Sigmoid colon (tissue), 6 donors: ENCODE measurements at regions not wholly inside any gene's neighbourhood (a gene's known extent, or its start where the extent isn't known, plus 50 kb on each side); places are given as distances from the start of the nearest gene placed in this dataset.

Source experiments
- DNase-seq: peaks from one replicate; pipeline ENCODE4 v3.0.0-alpha.2; 2019
- H3K27ac ChIP-seq, 4 donors: fragments of 200-600 bp; sonication (generic); one replicate each; pipeline ENCODE4 v1.5.1; 2016 to 2019; ENCODE audit warnings: mild to moderate bottlenecking in 1 of 4
- H3K27me3 ChIP-seq, 3 donors: fragments of 200-600 bp; sonication (generic); one replicate each; pipeline ENCODE4 v1.5.1; 2019; ENCODE audit warnings: mild to moderate bottlenecking in 1 of 3
- H3K36me3 ChIP-seq, 4 donors: fragments of 200-600 bp; sonication (generic); one replicate each; pipeline ENCODE4 v1.5.1; 2016 to 2019
- H3K4me1 ChIP-seq, 4 donors: fragments of 200-600 bp; sonication (generic); one replicate each; pipeline ENCODE4 v1.5.1; 2017 to 2019
- H3K4me3 ChIP-seq, 4 donors: fragments of 200-600 bp; sonication (generic); one replicate each; pipeline ENCODE4 v1.5.1; 2017 to 2019; ENCODE audit warnings: mild to moderate bottlenecking in 2 of 4, moderate library complexity in 1 of 4
- H3K9me3 ChIP-seq, 4 donors: fragments of 200-600 bp in 3 of 4; sonication (generic) in 3 of 4; one replicate each; pipeline versions ENCODE4 v1.5.1 to v1.6.1; 2013 to 2019
- CTCF ChIP-seq, 4 experiments: fragments of 450-650 bp in 3 of 4; fragments of 200-600 bp in 1 of 4; IDR thresholded peaks; one replicate each; pipeline ENCODE4 v1.5.1; 2016 to 2019; ENCODE audit warnings: antibody characterized with exemption in 4 of 4, mild to moderate bottlenecking in 3 of 4, moderate library complexity in 2 of 4
- EP300 ChIP-seq, 4 donors: sonication (generic); formaldehyde crosslinking; IDR thresholded peaks; one replicate each; pipeline ENCODE4 v1.6.1; 2017; ENCODE audit warnings: antibody characterized with exemption in 4 of 4
- POLR2A ChIP-seq, 2 donors: fragments of 450-650 bp; IDR thresholded peaks; one replicate each; pipeline ENCODE4 v1.6.1; 2016; ENCODE audit warnings: antibody characterized with exemption in 2 of 2, mild to moderate bottlenecking in 2 of 2, moderate library complexity in 2 of 2
- POLR2AphosphoS5 ChIP-seq, 4 donors: sonication (generic); formaldehyde crosslinking; IDR thresholded peaks; one replicate each; pipeline ENCODE4 v1.6.1; 2017; ENCODE audit warnings: antibody characterized with exemption in 4 of 4
- WGBS, 2 donors: extraction: QIAGEN DNeasy Blood & Tissue Kit; methylation state at CpG; one replicate each; pipeline ENCODE4 v1.1.7; 2013; 5-methylcytosine and 5-hydroxymethylcytosine counted together
- intact Hi-C: fragments of 100-400 bp; cut with DNase I; formaldehyde crosslinking; loops from one replicate; pipeline ENCODE4 v1.15.1; 2023
- donor health status: healthy with polysubstance abuse.
- donor health status: healthy.

- no peak overlapping the region for H3K27ac ChIP-seq
- intact Hi-C loops = no loop called here
- no peak for DNase-seq
- no peak for TF ChIP-seq CTCF (IDR thresholded peaks at IDR 0.05)
- TF ChIP-seq EP300 (IDR thresholded peaks at IDR 0.05) = no peak
- TF ChIP-seq POLR2A (IDR thresholded peaks at IDR 0.05) = no peak
- TF ChIP-seq POLR2AphosphoS5 (IDR thresholded peaks at IDR 0.05) = no peak
- no peaks in the 10 kb centered on the region for H3K4me1 ChIP-seq
- WGBS, 2 donors = 92 to 96% methylated on average over 2 of the region's 2 CpGs
- no peaks in the 10 kb centered on the region for H3K27me3 ChIP-seq
- no peaks in the 10 kb centered on the region for H3K9me3 ChIP-seq
- H3K36me3 ChIP-seq = no peaks in the 10 kb centered on the region
- H3K4me3 ChIP-seq = no peak overlapping the region
Measured at GRCh38 chr3:124209426-124209825, 217.5 kb upstream of the ROPN1 start.

GRCh38 chr3:124210899-124211298 lies 219.0 kb upstream of the ROPN1 start:
- no peak overlapping the region for H3K4me3 ChIP-seq
- no peaks in the 10 kb centered on the region for H3K4me1 ChIP-seq
- no peaks in the 10 kb centered on the region for H3K9me3 ChIP-seq
- TF ChIP-seq POLR2AphosphoS5 (IDR thresholded peaks at IDR 0.05) (no peak), POLR2A (IDR thresholded peaks at IDR 0.05) (no peak), CTCF (IDR thresholded peaks at IDR 0.05) (no peak), EP300 (IDR thresholded peaks at IDR 0.05) (no peak)
- intact Hi-C loops = no loop called here
- no peak for DNase-seq
- H3K36me3 ChIP-seq = no peaks in the 10 kb centered on the region
- H3K27me3 ChIP-seq = no peaks in the 10 kb centered on the region
- H3K27ac ChIP-seq = no peak overlapping the region

- intact Hi-C loops = no loop called here
- H3K9me3 ChIP-seq = no peaks in the 10 kb centered on the region
- no peak overlapping the region for H3K4me3 ChIP-seq
- no peaks in the 10 kb centered on the region for H3K4me1 ChIP-seq
- no peaks in the 10 kb centered on the region for H3K36me3 ChIP-seq
- no peak for DNase-seq
- TF ChIP-seq EP300 (IDR thresholded peaks at IDR 0.05) (no peak), POLR2A (IDR thresholded peaks at IDR 0.05) (no peak)
- H3K27me3 ChIP-seq = no peaks in the 10 kb centered on the region
- H3K27ac ChIP-seq = no peak overlapping the region
Measured at GRCh38 chr3:124213641-124214040, 221.7 kb upstream of the ROPN1 start.

DNA sequence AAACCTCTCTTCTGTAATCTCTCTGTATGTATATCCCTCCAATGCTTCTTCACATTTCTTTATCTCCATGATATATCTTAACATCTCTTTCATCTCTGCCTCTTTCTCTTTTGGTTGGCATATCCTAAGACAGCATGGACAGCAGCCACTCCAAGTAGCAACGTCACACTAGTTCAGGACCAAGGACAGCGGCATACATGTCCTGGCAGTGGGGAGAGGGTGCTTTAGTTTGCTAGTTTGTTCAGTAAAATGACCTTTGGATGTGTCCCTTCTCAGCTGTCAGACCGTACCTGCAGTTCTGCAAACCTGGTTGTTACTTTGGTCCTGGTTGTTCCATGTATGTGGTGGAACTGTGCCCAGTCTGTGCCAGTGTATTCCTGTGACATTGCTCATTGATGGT lies 225.6 kb upstream of the ROPN1 start:
- Histone ChIP-seq H3K4me3 (no peak overlapping the region), H3K9me3 (no peaks in the 10 kb centered on the region), H3K4me1 (no peaks in the 10 kb centered on the region), H3K27me3 (no peaks in the 10 kb centered on the region), H3K27ac (no peak overlapping the region), H3K36me3 (no peaks in the 10 kb centered on the region)
- DNase-seq = no peak
- WGBS, 2 donors = 7 to 18% methylated on average over 3 of the region's 3 CpGs
- TF ChIP-seq POLR2AphosphoS5 (IDR thresholded peaks at IDR 0.05) (no peak), EP300 (IDR thresholded peaks at IDR 0.05) (no peak), CTCF (IDR thresholded peaks at IDR 0.05) (no peak), POLR2A (IDR thresholded peaks at IDR 0.05) (no peak)
- intact Hi-C loops = no loop called here

- Histone ChIP-seq H3K9me3 (no peaks in the 10 kb centered on the region), H3K4me3 (no peak overlapping the region), H3K36me3 (no peaks in the 10 kb centered on the region), H3K4me1 (no peaks in the 10 kb centered on the region), H3K27ac (no peak overlapping the region), H3K27me3 (no peaks in the 10 kb centered on the region)
- WGBS, 2 donors = 61 to 67% methylated on average over 2 of the region's 2 CpGs
- no peak for DNase-seq
- intact Hi-C loops = no loop called here
- no peak for TF ChIP-seq CTCF (IDR thresholded peaks at IDR 0.05)
- TF ChIP-seq POLR2A (IDR thresholded peaks at IDR 0.05) = no peak
- TF ChIP-seq POLR2AphosphoS5 (IDR thresholded peaks at IDR 0.05) = no peak
- no peak for TF ChIP-seq EP300 (IDR thresholded peaks at IDR 0.05)
Measured at GRCh38 chr3:124221422-124221821, 229.5 kb upstream of the ROPN1 start.
